ENCODE measurements at regions not wholly inside any gene's neighbourhood (a gene's known extent, or its start where the extent isn't known, plus 50 kb on each side); places are given as distances from the start of the nearest gene placed in this dataset.

DNA sequence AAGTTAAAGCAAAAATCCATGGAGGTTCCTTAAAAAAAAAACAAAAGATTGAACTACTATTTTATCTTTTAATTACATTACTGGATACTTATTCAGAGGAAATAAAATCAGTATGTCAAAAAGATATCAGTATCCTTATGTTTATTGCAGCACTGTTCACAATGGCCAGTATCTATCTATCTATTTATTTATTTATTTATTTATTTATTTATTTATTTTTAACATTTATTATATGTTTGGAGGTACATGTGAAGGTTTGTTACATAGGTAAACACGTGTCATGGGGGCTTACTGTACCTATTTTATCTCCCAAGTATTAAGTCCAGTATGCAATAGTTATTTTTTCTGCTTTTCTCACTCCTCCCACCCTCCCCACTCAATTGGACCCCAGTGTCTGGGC lies 881.1 kb upstream of the POU3F4 start:
- Histone ChIP-seq H2AFZ (ENCODE audit: low read length) (no peak overlapping the region), H3K4me2 (ENCODE audit: insufficient read depth, low read length) (no peak overlapping the region), H4K20me1 (ENCODE audit: insufficient read depth, low read length) (no peaks in the 10 kb centered on the region), H3K79me2 (ENCODE audit: insufficient read depth, low read length) (no peaks in the 10 kb centered on the region), H3K4me1 (ENCODE audit: insufficient read depth, low read length) (no peaks in the 10 kb centered on the region), H3K27me3 (ENCODE audit: insufficient read depth, low read length) (no peaks in the 10 kb centered on the region), H3K9me3 (ENCODE audit: low read depth, low read length) (no peaks in the 10 kb centered on the region), H3K4me3 (ENCODE audit: insufficient read depth, low read length) (no peak overlapping the region), H3K36me3 (ENCODE audit: insufficient read depth, low read length) (no peaks in the 10 kb centered on the region), H3K27ac (ENCODE audit: low read depth, low read length) (no peak overlapping the region)
- TF ChIP-seq, protein P1, sequence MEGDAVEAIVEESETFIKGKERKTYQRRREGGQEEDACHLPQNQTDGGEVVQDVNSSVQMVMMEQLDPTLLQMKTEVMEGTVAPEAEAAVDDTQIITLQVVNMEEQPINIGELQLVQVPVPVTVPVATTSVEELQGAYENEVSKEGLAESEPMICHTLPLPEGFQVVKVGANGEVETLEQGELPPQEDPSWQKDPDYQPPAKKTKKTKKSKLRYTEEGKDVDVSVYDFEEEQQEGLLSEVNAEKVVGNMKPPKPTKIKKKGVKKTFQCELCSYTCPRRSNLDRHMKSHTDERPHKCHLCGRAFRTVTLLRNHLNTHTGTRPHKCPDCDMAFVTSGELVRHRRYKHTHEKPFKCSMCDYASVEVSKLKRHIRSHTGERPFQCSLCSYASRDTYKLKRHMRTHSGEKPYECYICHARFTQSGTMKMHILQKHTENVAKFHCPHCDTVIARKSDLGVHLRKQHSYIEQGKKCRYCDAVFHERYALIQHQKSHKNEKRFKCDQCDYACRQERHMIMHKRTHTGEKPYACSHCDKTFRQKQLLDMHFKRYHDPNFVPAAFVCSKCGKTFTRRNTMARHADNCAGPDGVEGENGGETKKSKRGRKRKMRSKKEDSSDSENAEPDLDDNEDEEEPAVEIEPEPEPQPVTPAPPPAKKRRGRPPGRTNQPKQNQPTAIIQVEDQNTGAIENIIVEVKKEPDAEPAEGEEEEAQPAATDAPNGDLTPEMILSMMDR (IDR thresholded peaks at IDR 0.05; ENCODE audit: extremely low read depth, low read depth, low read length) = no peak
- no peak for DNase-seq (ENCODE audit: insufficient read length, low spot score, missing footprints)

DNA sequence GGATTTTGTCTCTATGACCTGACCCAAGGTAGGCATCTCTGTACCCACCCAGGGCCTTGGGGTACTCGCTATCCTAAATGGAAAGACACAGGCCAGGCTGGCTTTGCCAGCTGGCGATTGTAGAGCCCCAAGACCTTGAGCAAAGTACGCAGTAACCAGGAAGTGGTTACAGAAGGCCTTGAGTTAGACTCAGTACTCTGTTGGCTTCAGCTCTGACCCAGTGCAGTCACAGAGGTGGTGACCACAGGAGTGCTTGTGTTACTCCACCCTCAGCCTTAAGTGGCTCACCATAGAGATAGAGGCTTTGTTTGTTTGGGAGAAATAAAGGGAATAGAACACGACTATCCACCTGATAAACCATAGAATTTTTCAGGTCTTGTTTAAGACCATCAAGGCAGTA lies 880.5 kb upstream of the POU3F4 start:
- Histone ChIP-seq H4K20me1 (ENCODE audit: insufficient read depth, low read length) (no peaks in the 10 kb centered on the region), H2AFZ (ENCODE audit: low read length) (no peak overlapping the region), H3K36me3 (ENCODE audit: insufficient read depth, low read length) (no peaks in the 10 kb centered on the region), H3K27ac (ENCODE audit: low read depth, low read length) (no peak overlapping the region), H3K4me3 (ENCODE audit: insufficient read depth, low read length) (no peak overlapping the region), H3K27me3 (ENCODE audit: insufficient read depth, low read length) (no peaks in the 10 kb centered on the region), H3K4me2 (ENCODE audit: insufficient read depth, low read length) (no peak overlapping the region), H3K4me1 (ENCODE audit: insufficient read depth, low read length) (no peaks in the 10 kb centered on the region), H3K79me2 (ENCODE audit: insufficient read depth, low read length) (no peaks in the 10 kb centered on the region), H3K9me3 (ENCODE audit: low read depth, low read length) (no peaks in the 10 kb centered on the region)
- no peak for DNase-seq (ENCODE audit: insufficient read length, low spot score, missing footprints)
- TF ChIP-seq, protein P1 (IDR thresholded peaks at IDR 0.05; ENCODE audit: extremely low read depth, low read depth, low read length) = no peak

DNA sequence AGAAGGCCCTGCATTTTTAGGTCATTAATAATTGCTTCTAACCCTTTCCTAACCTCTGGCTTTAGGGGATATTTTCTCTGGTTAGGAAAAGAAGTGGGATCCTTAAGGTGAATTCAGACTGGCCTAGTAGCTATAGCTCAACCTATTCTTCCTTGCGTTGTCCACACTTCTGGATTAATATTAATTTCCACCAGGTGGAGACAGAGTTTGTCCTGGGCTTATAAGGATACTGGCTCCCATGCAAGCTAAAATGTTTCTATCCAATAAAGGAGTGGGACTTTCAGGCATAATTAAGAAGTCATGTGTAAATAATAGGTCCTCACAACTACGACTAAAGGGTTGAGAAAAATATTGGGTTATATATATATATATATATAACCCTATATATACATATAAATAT lies 860.0 kb upstream of the POU3F4 start:
- Histone ChIP-seq H3K4me3 (ENCODE audit: insufficient read depth, low read length) (no peak overlapping the region), H3K27ac (ENCODE audit: low read depth, low read length) (no peak overlapping the region), H3K9me3 (ENCODE audit: low read depth, low read length) (no peaks in the 10 kb centered on the region), H3K4me1 (ENCODE audit: insufficient read depth, low read length) (no peaks in the 10 kb centered on the region), H3K27me3 (ENCODE audit: insufficient read depth, low read length) (no peaks in the 10 kb centered on the region), H2AFZ (ENCODE audit: low read length) (no peak overlapping the region), H4K20me1 (ENCODE audit: insufficient read depth, low read length) (no peaks in the 10 kb centered on the region), H3K4me2 (ENCODE audit: insufficient read depth, low read length) (no peak overlapping the region), H3K79me2 (ENCODE audit: insufficient read depth, low read length) (no peaks in the 10 kb centered on the region), H3K36me3 (ENCODE audit: insufficient read depth, low read length) (no peaks in the 10 kb centered on the region)
- no peak for DNase-seq (ENCODE audit: insufficient read length, low spot score, missing footprints)
- TF ChIP-seq, protein P1 (IDR thresholded peaks at IDR 0.05; ENCODE audit: extremely low read depth, low read depth, low read length) = no peak

DNA sequence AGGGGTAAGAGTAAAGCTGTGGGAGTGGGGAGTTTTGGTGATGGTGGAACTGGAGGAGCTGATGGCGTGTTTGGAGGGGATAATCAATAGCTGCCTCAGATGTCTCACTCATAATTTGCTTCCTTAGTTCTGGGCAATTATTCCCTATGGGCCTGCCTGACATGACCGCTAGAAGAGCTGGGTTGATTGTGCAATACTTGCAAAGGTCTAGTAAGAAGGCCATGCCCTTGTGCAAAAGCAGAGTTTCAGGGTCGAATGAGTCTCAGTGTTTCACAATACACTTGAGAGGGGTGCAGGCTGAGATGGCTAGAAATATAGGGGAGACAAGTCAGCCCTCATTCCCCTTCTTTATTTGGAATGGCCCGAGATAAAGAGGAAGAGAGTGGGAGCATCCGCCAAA lies 858.4 kb upstream of the POU3F4 start:
- H3K27ac ChIP-seq (ENCODE audit: low read depth, low read length) = no peak overlapping the region
- no peaks in the 10 kb centered on the region for H4K20me1 ChIP-seq (ENCODE audit: insufficient read depth, low read length)
- H3K4me2 ChIP-seq (ENCODE audit: insufficient read depth, low read length) = no peak overlapping the region
- H3K27me3 ChIP-seq (ENCODE audit: insufficient read depth, low read length) = no peaks in the 10 kb centered on the region
- TF ChIP-seq, protein P1 (IDR thresholded peaks at IDR 0.05; ENCODE audit: extremely low read depth, low read depth, low read length) = no peak
- H3K36me3 ChIP-seq (ENCODE audit: insufficient read depth, low read length) = no peaks in the 10 kb centered on the region
- H3K4me3 ChIP-seq (ENCODE audit: insufficient read depth, low read length) = no peak overlapping the region
- no peaks in the 10 kb centered on the region for H3K79me2 ChIP-seq (ENCODE audit: insufficient read depth, low read length)
- DNase-seq (ENCODE audit: insufficient read length, low spot score, missing footprints) = no peak
- H3K4me1 ChIP-seq (ENCODE audit: insufficient read depth, low read length) = no peaks in the 10 kb centered on the region
- H2AFZ ChIP-seq (ENCODE audit: low read length) = no peak overlapping the region
- no peaks in the 10 kb centered on the region for H3K9me3 ChIP-seq (ENCODE audit: low read depth, low read length)
